CD4-positive, CD25-positive, alpha-beta regulatory T cell (primary cell): ENCODE measurements at regions not wholly inside any gene's neighbourhood (a gene's known extent, or its start where the extent isn't known, plus 50 kb on each side); places are given as distances from the start of the nearest gene placed in this dataset.
"Not testable (repeated sequence)": the region's sequence is repeated elsewhere in the genome, so short reads cannot be mapped to it uniquely, and the experiment has no call there.

Experiments used
- ATAC-seq, 2 donors: fragments of 150-1000 bp; cut with Tn5 transposase; one replicate each; pipeline ENCODE4 v1.10.0; 2021; ENCODE audit warnings: low read depth in 2 of 2, moderate number of reproducible peaks in 2 of 2, moderate library complexity in 1 of 2
- DNase-seq, 3 donors: peaks; one replicate each; pipeline versions ENCODE4 v3.0.0 to v3.0.0-alpha.2; 2012 to 2022; ENCODE audit warnings: mixed read lengths in 1 of 3
- H3K27ac ChIP-seq: one replicate; pipeline ENCODE4 v1.7.0; 2013; ENCODE audit warnings: mild to moderate bottlenecking, low read length; ENCODE audit not compliant: insufficient read depth, poor library complexity, severe bottlenecking
- H3K27me3 ChIP-seq: one replicate; pipeline ENCODE4 v1.7.0; 2013; ENCODE audit warnings: low read length; ENCODE audit not compliant: control insufficient read depth, insufficient read depth
- H3K36me3 ChIP-seq: one replicate; pipeline ENCODE4 v1.7.0; 2013; ENCODE audit warnings: mild to moderate bottlenecking, low read length, moderate library complexity; ENCODE audit not compliant: control insufficient read depth, insufficient read depth
- H3K4me1 ChIP-seq: 2 replicates; pipeline ENCODE4 v1.7.0; 2013; ENCODE audit warnings: mild to moderate bottlenecking, low read length; ENCODE audit not compliant: insufficient read depth, control insufficient read depth, poor library complexity, severe bottlenecking
- H3K4me3 ChIP-seq: one replicate; pipeline ENCODE4 v1.7.0; 2013; ENCODE audit warnings: low read depth, mild to moderate bottlenecking, low read length, moderate library complexity
- H3K9me3 ChIP-seq, 2 experiments: 1 replicate in 1 of 2; 2 replicates in 1 of 2; pipeline ENCODE4 v1.7.0; 2013; ENCODE audit warnings: low read length in 2 of 2, mild to moderate bottlenecking in 1 of 2, moderate library complexity in 1 of 2; ENCODE audit not compliant: control insufficient read depth in 2 of 2
- H3K27ac Mint-ChIP-seq, 3 donors: one replicate each; pipeline ENCODE4 v1.8.0; 2020 to 2022; ENCODE audit warnings: mild to moderate bottlenecking in 3 of 3, mixed read lengths in 3 of 3, moderate library complexity in 2 of 3
- H3K27me3 Mint-ChIP-seq: one replicate; pipeline ENCODE4 v1.8.0; 2022; ENCODE audit warnings: mild to moderate bottlenecking, mixed read lengths
- H3K36me3 Mint-ChIP-seq: one replicate; pipeline ENCODE4 v1.8.0; 2020; ENCODE audit warnings: mixed read lengths
- H3K4me1 Mint-ChIP-seq, 4 donors: one replicate each; pipeline ENCODE4 v1.8.0; 2020 to 2022; ENCODE audit warnings: mixed read lengths in 4 of 4, mild to moderate bottlenecking in 1 of 4
- H3K4me3 Mint-ChIP-seq, 4 donors: one replicate each; pipeline ENCODE4 v1.8.0; 2020 to 2022; ENCODE audit warnings: mild to moderate bottlenecking in 4 of 4, mixed read lengths in 4 of 4, moderate library complexity in 3 of 4
- H3K9me3 Mint-ChIP-seq, 7 donors: one replicate each; pipeline ENCODE4 v1.8.0; 2020 to 2022; ENCODE audit warnings: mixed read lengths in 7 of 7, mild to moderate bottlenecking in 3 of 7, moderate library complexity in 2 of 7

DNA sequence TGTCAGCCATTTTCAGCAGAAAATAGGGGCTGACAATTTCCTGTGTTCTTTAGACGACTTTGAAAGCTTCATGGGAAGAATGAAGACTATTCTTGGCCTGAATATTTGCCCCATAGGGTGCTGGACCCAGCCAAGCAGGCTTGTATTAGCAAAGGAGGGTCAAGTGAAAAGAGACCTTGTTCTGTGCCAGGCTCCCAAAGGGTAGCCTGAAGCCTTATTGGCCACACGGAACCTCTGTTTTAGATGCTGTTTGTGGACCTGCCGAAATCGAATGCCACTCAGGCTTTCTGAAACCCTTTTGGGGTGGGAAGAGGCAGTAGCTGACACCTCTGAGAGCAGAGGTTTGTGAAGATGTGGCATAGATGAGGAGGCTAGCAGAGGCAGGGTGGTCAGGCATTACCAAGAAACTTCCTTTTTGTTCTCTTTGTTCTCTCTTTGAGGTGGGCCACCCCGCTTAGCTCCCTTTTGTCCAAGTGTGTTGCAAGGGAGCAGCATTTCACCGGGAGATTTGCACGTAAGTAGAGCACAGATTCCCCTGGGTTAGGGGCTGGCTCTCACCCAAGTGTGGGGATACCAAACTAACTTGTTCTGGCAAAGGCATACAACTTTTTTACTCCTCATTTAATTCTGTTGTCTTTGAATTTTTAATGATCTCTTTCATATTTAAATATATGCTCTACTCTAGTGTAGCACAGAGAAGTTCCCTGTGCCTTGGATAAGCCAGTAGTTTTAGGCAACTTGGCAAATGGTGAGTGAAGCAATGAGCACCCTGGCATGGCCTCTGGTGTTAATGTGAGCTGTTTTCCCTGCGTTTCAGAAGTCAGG, 174.0 kb upstream of the EEPD1 start:
- not testable (repeated sequence) for H3K36me3 Mint-ChIP-seq, DNase-seq, H3K36me3 ChIP-seq, H3K9me3 Mint-ChIP-seq, H3K9me3 ChIP-seq, H3K4me3 ChIP-seq, H3K27ac ChIP-seq, H3K4me3 Mint-ChIP-seq, H3K4me1 Mint-ChIP-seq, H3K27me3 ChIP-seq, H3K4me1 ChIP-seq, ATAC-seq, H3K27ac Mint-ChIP-seq
- peaks cover 36% of the 10 kb centered on the region for H3K27me3 Mint-ChIP-seq

- no peak overlapping the region for H3K27ac Mint-ChIP-seq
- H3K4me3 Mint-ChIP-seq = no peak overlapping the region
- DNase-seq = no peak
- H3K4me1 ChIP-seq = no peaks in the 10 kb centered on the region
- H3K36me3 ChIP-seq = no peaks in the 10 kb centered on the region
- no peaks in the 10 kb centered on the region for H3K9me3 ChIP-seq
- H3K36me3 Mint-ChIP-seq = no peaks in the 10 kb centered on the region
- no peaks in the 10 kb centered on the region for H3K9me3 Mint-ChIP-seq
- no peak overlapping the region for H3K4me3 ChIP-seq
- peaks cover 0 to 3% (median 0%) of the 10 kb centered on the region in 4 donors for H3K4me1 Mint-ChIP-seq
- H3K27me3 ChIP-seq = no peaks in the 10 kb centered on the region
- H3K27ac ChIP-seq = no peak overlapping the region
- ATAC-seq = no peak
- peaks cover 9% of the 10 kb centered on the region for H3K27me3 Mint-ChIP-seq
These were observed 170.5 kb upstream of the EEPD1 start for GRCh38 chr7:35982600-35982999.

- Histone ChIP-seq H3K4me3 (no peak overlapping the region), H3K27ac (no peak overlapping the region), H3K4me1 (no peaks in the 10 kb centered on the region), H3K27me3 (no peaks in the 10 kb centered on the region), H3K9me3 (no peaks in the 10 kb centered on the region), H3K36me3 (no peaks in the 10 kb centered on the region)
- DNase-seq (no peak), ATAC-seq (no peak)
- H3K4me1 Mint-ChIP-seq = peaks cover 0 to 3% (median 0%) of the 10 kb centered on the region in 4 donors
- H3K27me3 Mint-ChIP-seq = peaks cover 9% of the 10 kb centered on the region
- no peak overlapping the region for H3K4me3 Mint-ChIP-seq
- H3K9me3 Mint-ChIP-seq = no peaks in the 10 kb centered on the region
- no peak overlapping the region for H3K27ac Mint-ChIP-seq
- H3K36me3 Mint-ChIP-seq = no peaks in the 10 kb centered on the region
These were observed 169.4 kb upstream of the EEPD1 start for GRCh38 chr7:35983626-35984025.

DNA sequence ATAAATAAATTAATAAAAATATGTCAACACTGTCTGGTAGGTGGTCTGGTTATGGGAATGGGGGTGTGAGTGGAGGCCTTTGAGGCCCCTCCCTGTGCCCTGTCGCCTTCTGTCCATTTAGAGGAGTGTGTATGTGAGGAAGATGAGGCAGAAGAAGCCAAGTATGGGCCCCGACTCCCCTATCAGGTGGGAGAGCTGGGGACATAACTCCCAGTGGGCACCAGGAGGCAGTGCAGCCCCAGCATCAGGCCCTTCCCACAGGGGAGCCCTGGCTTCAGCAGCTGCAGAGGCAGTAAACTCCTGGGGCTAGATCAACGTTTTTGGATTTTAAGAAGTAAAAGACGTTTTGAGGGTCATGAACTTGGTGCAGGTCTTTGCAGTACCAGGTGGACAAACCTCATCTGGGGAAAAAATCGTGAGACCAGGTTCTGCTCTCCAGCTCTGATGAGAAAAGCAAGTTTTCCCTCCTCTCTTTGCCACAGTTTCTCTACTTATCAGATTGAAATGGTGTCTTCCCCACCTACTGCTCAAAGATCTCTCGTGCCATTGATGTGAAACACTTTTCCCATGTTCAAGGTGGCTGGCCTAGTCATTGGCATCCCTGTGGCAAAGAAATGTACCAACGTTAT, 167.8 kb upstream of the EEPD1 start:
- H3K36me3 ChIP-seq = no peaks in the 10 kb centered on the region
- no peak overlapping the region for H3K27ac Mint-ChIP-seq
- H3K9me3 Mint-ChIP-seq = no peaks in the 10 kb centered on the region
- no peak overlapping the region for H3K4me3 Mint-ChIP-seq
- no peaks in the 10 kb centered on the region for H3K27me3 ChIP-seq
- no peak overlapping the region for H3K4me3 ChIP-seq
- H3K36me3 Mint-ChIP-seq = no peaks in the 10 kb centered on the region
- H3K9me3 ChIP-seq = no peaks in the 10 kb centered on the region
- peaks cover 1% of the 10 kb centered on the region for H3K27me3 Mint-ChIP-seq
- no peaks in the 10 kb centered on the region for H3K4me1 ChIP-seq
- peak; percentile 89 to 93 for ATAC-seq
- H3K27ac ChIP-seq = no peak overlapping the region
- H3K4me1 Mint-ChIP-seq = peaks cover 0 to 3% (median 0%) of the 10 kb centered on the region in 4 donors
- DNase-seq = peak; percentile 59 to 70 (median 66)

- ATAC-seq (no peak), DNase-seq (no peak)
- Mint-ChIP-seq H3K4me3 (no peak overlapping the region), H3K36me3 (no peaks in the 10 kb centered on the region), H3K4me1 (peaks cover 0 to 3% (median 0%) of the 10 kb centered on the region in 4 donors), H3K27me3 (no peaks in the 10 kb centered on the region), H3K27ac (no peak overlapping the region), H3K9me3 (peaks cover 0 to 3% (median 0%) of the 10 kb centered on the region in 7 donors)
- no peaks in the 10 kb centered on the region for H3K9me3 ChIP-seq
- no peaks in the 10 kb centered on the region for H3K27me3 ChIP-seq
- H3K4me1 ChIP-seq = no peaks in the 10 kb centered on the region
- no peak overlapping the region for H3K4me3 ChIP-seq
- H3K36me3 ChIP-seq = no peaks in the 10 kb centered on the region
- no peak overlapping the region for H3K27ac ChIP-seq
These were observed 166.0 kb upstream of the EEPD1 start for GRCh38 chr7:35987016-35987415.

GRCh38 chr7:35988105-35988504, 164.9 kb upstream of the EEPD1 start:
- no peaks in the 10 kb centered on the region for H3K4me1 ChIP-seq
- ATAC-seq (no peak), DNase-seq (no peak)
- peaks cover 2% of the 10 kb centered on the region for H3K27me3 Mint-ChIP-seq
- no peaks in the 10 kb centered on the region for H3K36me3 ChIP-seq
- H3K4me3 Mint-ChIP-seq = no peak overlapping the region
- H3K9me3 Mint-ChIP-seq = peaks cover 0 to 3% (median 0%) of the 10 kb centered on the region in 7 donors
- no peaks in the 10 kb centered on the region for H3K9me3 ChIP-seq
- no peaks in the 10 kb centered on the region for H3K36me3 Mint-ChIP-seq
- no peaks in the 10 kb centered on the region for H3K27me3 ChIP-seq
- H3K27ac ChIP-seq = no peak overlapping the region
- peaks cover 0 to 3% (median 0%) of the 10 kb centered on the region in 4 donors for H3K4me1 Mint-ChIP-seq
- no peak overlapping the region for H3K27ac Mint-ChIP-seq
- H3K4me3 ChIP-seq = no peak overlapping the region

GRCh38 chr7:35988818-35989217, 164.2 kb upstream of the EEPD1 start:
- no peaks in the 10 kb centered on the region for H3K4me1 ChIP-seq
- no peaks in the 10 kb centered on the region for H3K27me3 ChIP-seq
- Mint-ChIP-seq H3K36me3 (no peaks in the 10 kb centered on the region), H3K4me3 (no peak overlapping the region), H3K27ac (no peak overlapping the region), H3K4me1 (peaks cover 0 to 3% (median 0%) of the 10 kb centered on the region in 4 donors), H3K27me3 (peaks cover 4% of the 10 kb centered on the region), H3K9me3 (peaks cover 0 to 3% (median 0%) of the 10 kb centered on the region in 7 donors)
- H3K27ac ChIP-seq = no peak overlapping the region
- H3K9me3 ChIP-seq = no peaks in the 10 kb centered on the region
- no peak for ATAC-seq
- H3K4me3 ChIP-seq = no peak overlapping the region
- H3K36me3 ChIP-seq = no peaks in the 10 kb centered on the region
- DNase-seq = no peak
